IgD-negative memory B cell (primary cell): ENCODE measurements at regions not wholly inside any gene's neighbourhood (a gene's known extent, or its start where the extent isn't known, plus 50 kb on each side); places are given as distances from the start of the nearest gene placed in this dataset.

ENCODE experiments used
- H3K27ac Mint-ChIP-seq, 3 donors: one replicate each; pipeline ENCODE4 v1.8.0; 2020 to 2022; ENCODE audit warnings: mild to moderate bottlenecking in 3 of 3, mixed read lengths in 3 of 3, moderate library complexity in 1 of 3
- H3K27me3 Mint-ChIP-seq: one replicate; pipeline ENCODE4 v1.8.0; 2021; ENCODE audit warnings: mixed read lengths
- H3K36me3 Mint-ChIP-seq: one replicate; pipeline ENCODE4 v1.8.0; 2020; ENCODE audit warnings: mild to moderate bottlenecking, mixed read lengths
- H3K4me1 Mint-ChIP-seq, 3 donors: one replicate each; pipeline ENCODE4 v1.8.0; 2020 to 2022; ENCODE audit warnings: mixed read lengths in 3 of 3, mild to moderate bottlenecking in 1 of 3
- H3K4me3 Mint-ChIP-seq, 4 donors: one replicate each; pipeline ENCODE4 v1.8.0; 2020 to 2022; ENCODE audit warnings: mild to moderate bottlenecking in 4 of 4, mixed read lengths in 4 of 4, moderate library complexity in 3 of 4
- H3K9me3 Mint-ChIP-seq, 3 donors: one replicate each; pipeline ENCODE4 v1.8.0; 2020 to 2021; ENCODE audit warnings: mixed read lengths in 3 of 3, mild to moderate bottlenecking in 1 of 3

- H3K4me3 Mint-ChIP-seq = no peak overlapping the region
- H3K27ac Mint-ChIP-seq = no peak overlapping the region
- peaks cover 46% of the 10 kb centered on the region for H3K27me3 Mint-ChIP-seq
- peaks cover 3% of the 10 kb centered on the region for H3K36me3 Mint-ChIP-seq
- H3K9me3 Mint-ChIP-seq = no peaks in the 10 kb centered on the region
- peaks cover 0 to 1% (median 1%) of the 10 kb centered on the region in 3 donors for H3K4me1 Mint-ChIP-seq
Measured at GRCh38 chr1:22212400-22213233, 69.7 kb upstream of the WNT4 start.

DNA sequence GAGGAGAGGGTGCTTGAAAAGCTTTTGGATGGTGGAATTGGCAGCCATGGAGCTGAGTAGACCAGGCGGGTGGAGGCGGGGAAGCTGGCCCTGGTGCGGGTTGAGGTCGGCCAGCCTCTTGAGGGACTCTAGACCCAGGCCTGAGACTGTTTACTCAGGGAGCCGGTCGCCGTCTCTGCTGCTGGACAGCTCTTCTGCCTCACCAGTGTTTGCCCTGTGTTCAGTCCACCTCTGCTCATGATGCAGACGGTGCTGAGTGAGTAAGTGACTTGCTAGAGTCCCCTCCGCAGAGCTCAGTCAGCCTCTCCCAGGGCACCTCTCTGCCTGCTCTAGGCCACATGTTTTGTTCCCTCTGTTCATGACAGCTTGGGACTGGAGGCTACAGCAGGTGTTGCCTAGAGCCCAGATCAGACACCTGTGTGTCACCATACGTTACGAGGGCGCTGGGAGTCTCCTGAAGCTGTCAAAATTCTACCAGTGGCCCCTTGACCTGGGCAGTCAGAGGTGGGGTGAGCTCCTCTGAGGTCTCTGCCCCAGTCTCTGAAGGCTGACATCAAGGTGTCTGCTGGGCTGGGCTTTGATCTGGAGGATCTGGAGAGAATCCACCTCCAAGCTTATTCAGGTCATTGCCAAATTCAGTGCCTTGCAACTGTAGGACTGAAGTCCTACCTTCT is 73.5 kb upstream of the WNT4 start:
- Mint-ChIP-seq H3K36me3 (peaks cover 3% of the 10 kb centered on the region), H3K27ac (no peak overlapping the region), H3K27me3 (peaks cover 24% of the 10 kb centered on the region), H3K9me3 (no peaks in the 10 kb centered on the region), H3K4me1 (peaks cover 0 to 2% (median 1%) of the 10 kb centered on the region in 3 donors), H3K4me3 (no peak overlapping the region)

GRCh38 chr1:22216966-22217365 is 74.1 kb upstream of the WNT4 start:
- peaks cover 3% of the 10 kb centered on the region for H3K36me3 Mint-ChIP-seq
- H3K9me3 Mint-ChIP-seq = peaks cover 0 to 1% (median 0%) of the 10 kb centered on the region in 3 donors
- no peak overlapping the region for H3K27ac Mint-ChIP-seq
- no peak overlapping the region for H3K4me3 Mint-ChIP-seq
- peaks cover 0 to 2% (median 1%) of the 10 kb centered on the region in 3 donors for H3K4me1 Mint-ChIP-seq
- H3K27me3 Mint-ChIP-seq = peaks cover 20% of the 10 kb centered on the region

DNA sequence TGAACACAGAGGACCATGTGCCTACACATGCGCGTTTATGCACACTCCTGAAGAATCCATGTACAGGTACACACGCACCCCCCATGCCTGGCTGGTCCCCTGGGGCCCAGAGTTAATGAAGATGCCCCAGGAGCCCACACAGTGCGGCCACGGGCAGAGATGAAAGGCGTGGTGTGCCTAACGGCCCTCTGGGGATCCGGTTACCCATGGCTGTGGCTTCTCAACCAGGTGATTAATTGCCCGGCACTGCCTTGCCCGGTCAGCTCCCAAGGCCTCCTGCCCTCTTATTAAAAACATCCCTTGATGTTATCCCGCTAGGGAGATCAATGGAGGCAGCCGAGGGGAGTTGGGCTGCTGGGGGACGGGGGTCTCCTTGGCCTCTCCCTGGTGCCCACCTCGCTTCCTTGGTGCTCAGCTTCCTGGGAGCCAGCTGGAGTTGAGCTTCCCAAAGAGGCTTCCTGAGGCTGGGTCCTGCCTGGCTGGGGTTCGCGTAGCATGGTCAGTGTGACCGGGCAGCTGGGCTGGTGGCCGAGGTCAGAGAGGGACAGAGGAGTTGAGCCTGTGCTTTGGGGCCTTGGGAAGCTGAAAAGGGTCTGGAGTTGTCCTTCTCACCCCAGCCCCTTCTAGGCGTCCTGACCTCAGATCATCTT is 75.0 kb upstream of the WNT4 start:
- Mint-ChIP-seq H3K4me3 (no peak overlapping the region), H3K4me1 (peaks cover 0 to 2% (median 1%) of the 10 kb centered on the region in 3 donors), H3K36me3 (peaks cover 3% of the 10 kb centered on the region), H3K27me3 (peaks cover 15% of the 10 kb centered on the region), H3K27ac (no peak overlapping the region), H3K9me3 (peaks cover 0 to 1% (median 0%) of the 10 kb centered on the region in 3 donors)

GRCh38 chr1:22218618-22219250 is 75.8 kb upstream of the WNT4 start:
- peaks cover 13% of the 10 kb centered on the region for H3K27me3 Mint-ChIP-seq
- peaks cover 0 to 2% (median 1%) of the 10 kb centered on the region in 3 donors for H3K4me1 Mint-ChIP-seq
- H3K9me3 Mint-ChIP-seq = peaks cover 0 to 1% (median 0%) of the 10 kb centered on the region in 3 donors
- H3K36me3 Mint-ChIP-seq = peaks cover 3% of the 10 kb centered on the region
- H3K27ac Mint-ChIP-seq = no peak overlapping the region
- H3K4me3 Mint-ChIP-seq = no peak overlapping the region

DNA sequence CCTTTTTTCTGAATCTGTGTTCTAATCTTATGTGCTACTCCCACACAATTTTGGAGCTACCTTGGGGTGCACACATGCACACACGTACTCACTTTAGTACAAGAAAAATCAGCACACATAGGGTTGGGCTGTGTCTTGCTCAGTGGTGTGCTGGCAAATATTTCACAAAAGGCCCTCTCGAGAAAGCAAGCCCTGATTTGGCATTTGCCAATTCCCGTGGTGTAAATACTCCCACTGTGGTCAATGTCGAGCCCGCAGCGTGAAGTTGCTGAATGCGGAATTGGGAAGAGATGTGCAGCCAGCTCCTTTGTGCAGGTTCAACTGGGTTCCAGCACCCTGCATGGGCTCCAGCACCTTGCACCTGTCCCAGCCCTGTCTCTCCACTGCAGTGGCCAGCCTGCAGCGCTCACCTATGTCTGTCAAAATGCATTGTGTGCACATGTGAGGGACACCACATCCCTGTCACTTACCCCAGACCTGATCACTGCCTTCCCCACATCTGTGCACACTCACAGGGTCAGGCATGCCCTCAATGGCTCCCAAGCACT is 78.4 kb upstream of the WNT4 start:
- H3K27ac Mint-ChIP-seq = no peak overlapping the region
- H3K9me3 Mint-ChIP-seq = peaks cover 0 to 4% (median 3%) of the 10 kb centered on the region in 3 donors
- peaks cover 12% of the 10 kb centered on the region for H3K27me3 Mint-ChIP-seq
- H3K36me3 Mint-ChIP-seq = peaks cover 5% of the 10 kb centered on the region
- peaks cover 0 to 2% (median 0%) of the 10 kb centered on the region in 3 donors for H3K4me1 Mint-ChIP-seq
- peak overlapping the region in 1 of 4 donors; percentile 46 for H3K4me3 Mint-ChIP-seq

DNA sequence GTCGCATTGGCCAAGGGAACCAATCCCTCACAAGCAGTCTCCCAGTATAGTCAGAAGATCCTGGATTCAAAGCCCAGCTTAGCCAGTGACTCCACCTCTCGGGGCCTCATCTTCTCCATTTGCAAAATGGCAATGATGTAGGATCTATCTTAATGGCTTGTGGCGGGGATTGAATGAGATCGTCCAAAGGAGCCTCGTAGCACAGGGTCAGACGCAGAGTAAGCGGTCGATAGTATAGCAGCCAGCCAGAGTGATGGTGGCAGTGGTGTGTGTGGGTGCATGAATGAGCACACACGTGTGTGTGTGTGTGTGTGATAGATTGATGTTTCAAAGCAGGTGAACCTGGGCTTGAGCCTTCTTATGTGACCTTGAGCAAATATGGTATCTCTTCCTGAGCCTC is 79.8 kb upstream of the WNT4 start:
- Mint-ChIP-seq H3K36me3 (peaks cover 3% of the 10 kb centered on the region), H3K9me3 (peaks cover 0 to 4% (median 3%) of the 10 kb centered on the region in 3 donors), H3K27ac (no peak overlapping the region), H3K4me1 (peaks cover 0 to 2% (median 0%) of the 10 kb centered on the region in 3 donors), H3K27me3 (peaks cover 11% of the 10 kb centered on the region), H3K4me3 (no peak overlapping the region)

GRCh38 chr1:22223176-22223575 is 80.3 kb upstream of the WNT4 start:
- Mint-ChIP-seq H3K4me1 (peaks cover 0 to 2% (median 0%) of the 10 kb centered on the region in 3 donors), H3K36me3 (peaks cover 3% of the 10 kb centered on the region), H3K27me3 (peaks cover 11% of the 10 kb centered on the region), H3K9me3 (peaks cover 0 to 4% (median 3%) of the 10 kb centered on the region in 3 donors), H3K27ac (no peak overlapping the region), H3K4me3 (no peak overlapping the region)

GRCh38 chr1:22224091-22224490 is 81.2 kb upstream of the WNT4 start:
- Mint-ChIP-seq H3K36me3 (peaks cover 3% of the 10 kb centered on the region), H3K4me3 (no peak overlapping the region), H3K9me3 (peaks cover 0 to 4% (median 3%) of the 10 kb centered on the region in 3 donors), H3K27ac (no peak overlapping the region), H3K4me1 (no peaks in the 10 kb centered on the region), H3K27me3 (peaks cover 10% of the 10 kb centered on the region)

DNA sequence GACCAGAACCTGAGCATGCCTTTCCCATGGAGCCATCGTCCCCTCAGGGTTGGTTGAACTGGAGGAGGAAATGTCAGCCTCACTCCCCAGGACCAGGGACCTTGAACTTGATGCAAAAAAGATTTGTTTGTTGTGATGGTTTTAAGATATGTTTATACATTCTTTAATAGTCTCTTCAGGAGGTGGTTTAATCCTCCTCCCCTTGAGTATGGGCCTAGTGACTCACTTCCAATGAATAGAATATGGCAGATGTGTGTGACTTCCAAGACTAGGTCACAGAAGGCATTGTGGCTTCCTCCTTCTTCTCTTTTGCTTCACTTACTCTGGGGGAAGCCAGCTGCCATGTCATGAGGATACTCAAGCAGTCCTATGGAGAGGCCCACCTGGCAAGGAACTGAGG is 81.7 kb upstream of the WNT4 start:
- Mint-ChIP-seq H3K27me3 (peaks cover 10% of the 10 kb centered on the region), H3K4me1 (no peaks in the 10 kb centered on the region), H3K9me3 (peaks cover 0 to 4% (median 3%) of the 10 kb centered on the region in 3 donors), H3K27ac (peak overlapping the region in 1 of 3 donors; percentile 52), H3K36me3 (peaks cover 3% of the 10 kb centered on the region), H3K4me3 (no peak overlapping the region)

- H3K27me3 Mint-ChIP-seq = peaks cover 10% of the 10 kb centered on the region
Measured at GRCh38 chr1:22225858-22226589, 83.1 kb upstream of the WNT4 start.

GRCh38 chr1:22228074-22228473 is 85.2 kb upstream of the WNT4 start:
- H3K36me3 Mint-ChIP-seq = peaks cover 3% of the 10 kb centered on the region
- no peak overlapping the region for H3K4me3 Mint-ChIP-seq
- peaks cover 12% of the 10 kb centered on the region for H3K27me3 Mint-ChIP-seq
- no peaks in the 10 kb centered on the region for H3K4me1 Mint-ChIP-seq
- H3K9me3 Mint-ChIP-seq = peaks cover 0 to 4% (median 2%) of the 10 kb centered on the region in 3 donors
- H3K27ac Mint-ChIP-seq = no peak overlapping the region

More at GRCh38 chr1:22225858-22226589, 83.1 kb upstream of the WNT4 start:
- Mint-ChIP-seq H3K9me3 (peaks cover 0 to 4% (median 3%) of the 10 kb centered on the region in 3 donors), H3K4me3 (no peak overlapping the region), H3K4me1 (no peaks in the 10 kb centered on the region), H3K36me3 (peaks cover 3% of the 10 kb centered on the region), H3K27ac (no peak overlapping the region)

- Mint-ChIP-seq H3K9me3 (peaks cover 0 to 4% (median 2%) of the 10 kb centered on the region in 3 donors), H3K36me3 (peaks cover 4% of the 10 kb centered on the region), H3K4me1 (no peaks in the 10 kb centered on the region), H3K4me3 (no peak overlapping the region), H3K27me3 (peaks cover 10% of the 10 kb centered on the region), H3K27ac (no peak overlapping the region)
Measured at GRCh38 chr1:22228505-22228911, 85.6 kb upstream of the WNT4 start.

- H3K36me3 Mint-ChIP-seq = peaks cover 4% of the 10 kb centered on the region
- H3K27ac Mint-ChIP-seq = no peak overlapping the region
- H3K27me3 Mint-ChIP-seq = peaks cover 9% of the 10 kb centered on the region
- H3K4me1 Mint-ChIP-seq = no peaks in the 10 kb centered on the region
- peaks cover 0 to 4% (median 2%) of the 10 kb centered on the region in 3 donors for H3K9me3 Mint-ChIP-seq
- no peak overlapping the region for H3K4me3 Mint-ChIP-seq
Measured at GRCh38 chr1:22229379-22229778, 86.5 kb upstream of the WNT4 start.
